Ovary (tissue), 3 donors: ENCODE measurements at regions not wholly inside any gene's neighbourhood (a gene's known extent, or its start where the extent isn't known, plus 50 kb on each side); places are given as distances from the start of the nearest gene placed in this dataset.

Experiments used
- CTCF ChIP-seq, 3 donors: fragments of 450-650 bp in 2 of 3; fragments of 200-600 bp in 1 of 3; IDR thresholded peaks; one replicate each; pipeline versions ENCODE4 v1.5.1 to v1.8.0; 2016 to 2022; ENCODE audit warnings: antibody characterized with exemption in 3 of 3, mild to moderate bottlenecking in 1 of 3
- EP300 ChIP-seq: sonication (generic); formaldehyde crosslinking; IDR thresholded peaks from one replicate; pipeline ENCODE4 v1.6.1; 2017; ENCODE audit warnings: antibody characterized with exemption
- donor health status: DM: no; HTN: no; CAD: no.

DNA sequence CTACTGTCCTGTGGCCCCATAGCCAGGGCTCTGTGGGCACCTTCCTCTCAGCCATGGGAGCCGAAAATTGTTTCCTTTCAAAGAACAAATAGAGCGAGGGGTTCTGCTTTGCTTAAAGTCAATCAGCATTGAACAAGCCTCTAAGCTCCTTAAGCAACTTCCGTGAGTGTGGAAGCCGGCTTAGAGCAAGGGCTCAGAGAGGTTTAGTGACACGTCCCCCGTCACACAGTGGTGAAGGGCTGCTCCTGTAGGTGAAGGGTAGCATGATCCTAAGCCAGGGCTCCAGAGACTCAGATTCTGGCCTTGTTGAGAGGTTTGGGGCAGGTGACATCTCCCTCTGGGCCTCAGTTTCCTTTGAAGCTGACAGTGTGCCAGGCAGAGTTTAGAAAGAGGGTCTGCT is 94.0 kb upstream of the WNT4 start:
- TF ChIP-seq EP300 (no peak), CTCF (IDR thresholded peaks at IDR 0.05) (no peak)
